AG09309 (cell line): ENCODE measurements at regions not wholly inside any gene's neighbourhood (a gene's known extent, or its start where the extent isn't known, plus 50 kb on each side); places are given as distances from the start of the nearest gene placed in this dataset.

Experiments used
- DNase-seq: peaks from one replicate; pipeline ENCODE4 v3.0.0-alpha.2; 2010; ENCODE audit warnings: low read depth
- H3K4me3 ChIP-seq: 2 replicates; pipeline ENCODE4 v1.5.1; 2011; ENCODE audit warnings: mild to moderate bottlenecking, low read depth, low read length, moderate library complexity; ENCODE audit not compliant: control insufficient read depth
- TF ChIP-seq, protein P1 (sequence below): IDR thresholded peaks from 2 replicates; pipeline ENCODE4 v1.5.1; 2011; ENCODE audit warnings: mild to moderate bottlenecking, low read depth, low read length, inconsistent platforms; ENCODE audit not compliant: insufficient read depth, control insufficient read depth; ENCODE audit errors: missing control alignments

DNA sequence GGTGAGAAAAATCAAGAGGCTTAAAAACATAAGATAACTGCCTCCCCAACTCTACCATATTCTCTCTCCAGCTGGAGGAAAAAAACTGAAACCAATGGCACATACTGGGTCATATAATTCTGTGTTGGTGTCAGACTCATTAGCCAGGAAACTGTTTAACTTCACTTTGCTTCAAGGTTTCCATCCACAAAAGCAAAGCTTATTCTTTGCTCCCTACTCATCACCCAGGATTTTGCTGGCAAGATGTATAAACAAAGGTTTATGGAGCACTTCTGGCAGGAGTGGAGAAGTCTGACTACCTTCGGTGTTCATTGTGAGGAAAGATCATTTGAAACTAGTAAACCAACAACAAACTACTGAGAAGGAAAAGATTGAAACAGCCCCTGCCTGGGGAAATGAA lies 197.5 kb upstream of the SERP2 start:
- TF ChIP-seq, protein P1, sequence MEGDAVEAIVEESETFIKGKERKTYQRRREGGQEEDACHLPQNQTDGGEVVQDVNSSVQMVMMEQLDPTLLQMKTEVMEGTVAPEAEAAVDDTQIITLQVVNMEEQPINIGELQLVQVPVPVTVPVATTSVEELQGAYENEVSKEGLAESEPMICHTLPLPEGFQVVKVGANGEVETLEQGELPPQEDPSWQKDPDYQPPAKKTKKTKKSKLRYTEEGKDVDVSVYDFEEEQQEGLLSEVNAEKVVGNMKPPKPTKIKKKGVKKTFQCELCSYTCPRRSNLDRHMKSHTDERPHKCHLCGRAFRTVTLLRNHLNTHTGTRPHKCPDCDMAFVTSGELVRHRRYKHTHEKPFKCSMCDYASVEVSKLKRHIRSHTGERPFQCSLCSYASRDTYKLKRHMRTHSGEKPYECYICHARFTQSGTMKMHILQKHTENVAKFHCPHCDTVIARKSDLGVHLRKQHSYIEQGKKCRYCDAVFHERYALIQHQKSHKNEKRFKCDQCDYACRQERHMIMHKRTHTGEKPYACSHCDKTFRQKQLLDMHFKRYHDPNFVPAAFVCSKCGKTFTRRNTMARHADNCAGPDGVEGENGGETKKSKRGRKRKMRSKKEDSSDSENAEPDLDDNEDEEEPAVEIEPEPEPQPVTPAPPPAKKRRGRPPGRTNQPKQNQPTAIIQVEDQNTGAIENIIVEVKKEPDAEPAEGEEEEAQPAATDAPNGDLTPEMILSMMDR, result no peak
- DNase-seq, result no peak
- H3K4me3 ChIP-seq, result no peak overlapping the region

DNA sequence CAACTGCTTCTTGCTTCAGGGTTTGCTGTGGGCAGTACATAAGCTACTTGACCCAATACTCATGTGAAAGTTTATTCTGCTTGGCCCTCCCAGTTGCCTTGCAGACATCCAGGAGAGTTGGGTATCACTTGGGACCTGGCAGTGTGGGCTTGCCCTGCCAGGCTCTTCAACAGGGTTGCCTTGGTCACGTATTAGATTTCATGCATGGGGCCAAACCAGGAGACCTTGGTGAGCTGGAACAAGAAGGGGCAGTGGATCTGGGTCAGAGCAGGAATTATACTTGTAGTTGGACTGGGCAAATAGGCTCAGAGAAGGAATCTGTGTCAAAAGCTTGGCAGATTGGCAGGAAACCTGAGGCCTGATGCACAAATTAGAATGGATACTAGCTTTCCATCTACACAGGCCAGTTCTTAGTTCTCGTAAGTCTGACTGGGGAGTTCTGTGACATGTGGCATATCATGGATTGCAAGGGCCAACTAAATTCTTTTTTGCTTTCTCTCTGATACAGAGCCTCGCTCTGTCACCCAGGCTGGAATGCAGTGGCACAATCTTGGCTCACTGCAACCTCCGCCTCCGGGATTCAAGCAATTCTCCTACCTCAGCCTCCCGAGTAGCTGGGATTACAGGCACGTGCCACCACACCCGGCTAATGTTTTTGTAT lies 192.6 kb upstream of the SERP2 start:
- TF ChIP-seq, protein P1, result no peak
- DNase-seq, result no peak
- no peak overlapping the region for H3K4me3 ChIP-seq

DNA sequence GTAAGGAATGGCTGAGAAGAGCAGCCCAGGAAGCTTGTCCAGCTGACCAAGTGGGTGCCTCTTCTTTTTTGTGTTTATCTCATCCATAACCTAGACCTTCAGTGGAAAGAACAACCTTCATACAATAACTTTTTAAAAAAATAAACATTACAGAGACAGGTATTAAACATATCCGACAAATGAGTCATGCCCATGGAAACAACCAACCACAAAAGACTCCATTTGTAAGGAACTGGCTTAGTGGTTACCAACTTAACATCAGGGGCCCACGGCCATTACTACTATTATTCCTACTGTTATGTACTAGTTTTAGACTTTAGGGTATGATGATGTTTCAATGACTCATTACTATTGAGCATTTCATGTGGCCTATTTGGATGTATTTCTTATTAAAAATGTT lies 191.7 kb upstream of the SERP2 start:
- no peak for DNase-seq
- H3K4me3 ChIP-seq, result no peak overlapping the region
- TF ChIP-seq, protein P1, result no peak

DNA sequence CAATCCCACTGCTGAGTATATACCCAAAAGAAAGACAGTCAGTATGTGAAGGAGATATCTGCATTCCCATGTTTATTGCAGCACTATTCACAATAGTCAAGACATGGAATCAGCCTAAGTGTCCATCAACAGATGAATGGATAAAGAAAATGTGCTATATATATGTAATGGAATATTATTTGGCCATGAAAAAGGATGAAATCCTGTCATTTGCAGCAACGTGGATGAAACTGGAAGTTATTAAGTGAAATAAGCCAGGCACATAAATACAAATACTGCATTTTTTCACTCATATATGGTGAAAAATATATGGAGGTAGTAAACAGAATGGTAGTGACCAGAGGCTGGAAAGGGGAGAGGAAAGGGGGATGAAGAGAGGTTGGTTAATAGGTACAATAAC lies 188.9 kb upstream of the SERP2 start:
- TF ChIP-seq, protein P1, result no peak
- H3K4me3 ChIP-seq, result no peak overlapping the region
- DNase-seq, result no peak

DNA sequence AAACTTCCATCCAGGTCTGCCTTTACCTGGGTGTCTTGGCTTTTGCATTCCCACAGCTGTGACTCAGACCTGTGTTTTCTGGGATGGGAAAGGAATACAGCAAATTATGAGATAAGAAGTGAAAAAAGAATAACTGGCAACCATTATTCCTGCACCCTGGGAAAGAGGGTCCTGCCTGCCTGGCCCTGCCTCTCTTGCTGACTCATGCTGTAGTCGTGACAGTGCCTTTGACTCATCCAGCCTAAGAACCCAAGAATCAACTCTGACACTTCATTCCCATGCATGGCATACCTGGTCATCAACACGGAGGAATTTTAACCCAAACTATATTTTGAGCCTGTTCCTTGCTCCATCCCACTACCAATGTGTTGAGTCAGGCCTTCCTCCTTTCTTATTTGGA lies 185.4 kb upstream of the SERP2 start:
- no peak for DNase-seq
- TF ChIP-seq, protein P1, result no peak
- H3K4me3 ChIP-seq, result no peak overlapping the region

DNA sequence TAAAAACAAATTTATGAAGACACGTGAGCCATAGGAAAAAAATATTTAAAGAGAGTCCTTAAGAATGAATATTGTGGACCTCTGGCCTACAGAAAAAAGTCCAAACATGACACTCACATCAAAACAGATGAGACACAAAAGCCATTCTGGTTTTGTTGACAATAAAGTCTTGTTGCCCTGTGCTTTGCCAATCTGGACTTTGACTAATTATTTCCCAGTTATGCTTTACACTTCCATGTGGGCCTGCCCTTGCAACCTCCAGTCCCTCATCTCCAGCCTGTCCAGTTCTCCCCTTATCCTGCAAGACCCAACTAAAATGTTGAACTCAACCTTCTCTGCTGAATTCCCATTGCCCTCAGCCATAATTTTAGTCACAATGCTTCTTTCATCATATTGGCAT lies 184.5 kb upstream of the SERP2 start:
- TF ChIP-seq, protein P1, result no peak
- no peak overlapping the region for H3K4me3 ChIP-seq

DNA sequence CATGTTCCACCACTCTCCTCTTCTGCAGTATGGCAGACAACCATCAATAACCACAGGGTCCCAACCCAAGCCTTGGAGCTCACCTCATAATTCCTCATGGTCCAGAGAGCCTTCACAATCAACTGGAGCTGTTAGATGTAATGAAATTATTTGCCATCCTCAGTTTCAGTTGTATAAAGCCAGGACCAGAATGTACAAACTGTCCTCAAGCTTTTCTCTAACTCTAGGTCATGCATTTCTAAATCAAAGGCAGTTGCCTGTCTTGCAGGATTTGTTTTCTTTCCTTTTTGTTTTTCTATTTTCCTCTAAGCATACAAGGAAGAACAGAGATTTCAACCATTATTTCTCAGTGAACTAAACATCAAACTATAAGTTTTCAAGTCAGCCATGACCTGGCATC lies 182.5 kb upstream of the SERP2 start:
- no peak for DNase-seq
- TF ChIP-seq, protein P1, result no peak
- no peak overlapping the region for H3K4me3 ChIP-seq

More for the DNA sequence above, 184.5 kb upstream of the SERP2 start:
- DNase-seq, result no peak
